ENCODE measurements at regions not wholly inside any gene's neighbourhood (a gene's known extent, or its start where the extent isn't known, plus 50 kb on each side); places are given as distances from the start of the nearest gene placed in this dataset.

DNA sequence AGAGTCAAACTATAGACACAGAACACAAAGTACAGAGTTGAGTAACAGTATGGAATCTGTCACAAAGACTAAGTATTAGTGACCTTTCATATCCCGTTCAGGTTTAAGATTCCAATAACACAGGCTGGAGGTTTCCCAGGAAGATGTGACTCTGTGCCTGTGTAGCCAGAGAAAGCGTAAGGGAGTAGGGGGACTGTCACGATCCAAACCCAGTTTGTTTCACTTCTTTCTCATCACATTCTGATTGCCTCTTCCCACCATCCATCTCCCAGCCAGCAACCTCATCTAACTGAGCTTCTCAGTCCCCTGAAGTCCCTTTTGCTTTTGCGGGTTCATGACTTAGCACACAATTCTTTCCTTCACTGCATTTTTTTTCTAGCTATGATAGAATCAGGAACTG lies 76.4 kb upstream of the NPVF start:
- Histone ChIP-seq H3K36me3 (ENCODE audit: low read depth) (no peaks in the 10 kb centered on the region), H3K4me3 (no peak overlapping the region), H3K79me2 (ENCODE audit: low read depth) (no peaks in the 10 kb centered on the region), H3K9me2 (ENCODE audit: insufficient read depth) (no peaks in the 10 kb centered on the region), H2AFZ (peak overlapping the region; percentile 11; the same call in 1 of the 2 replicates), H3K9me3 (ENCODE audit: insufficient read depth, low read depth) (no peaks in the 10 kb centered on the region), H3F3A (ENCODE audit: insufficient read depth, low read depth) (no peaks in the 10 kb centered on the region), H3K4me1 (replicated peaks; ENCODE audit: insufficient read depth) (no peaks in the 10 kb centered on the region), H3K27me3 (ENCODE audit: insufficient read depth, low read depth) (peaks cover 92% of the 10 kb centered on the region), H4K20me1 (ENCODE audit: insufficient read depth) (no peaks in the 10 kb centered on the region), H3K4me2 (no peak overlapping the region), H3K27ac (no peak overlapping the region)
- BruUV-seq (replicated peaks), result no TSS peak
- CTCF ChIA-PET, result no interaction called here
- no peak for DNase-seq
- intact Hi-C loops (cut with micrococcal nuclease; ENCODE audit: unreplicated experiment), result no loop called here
- POLR2A ChIA-PET (ENCODE audit: unreplicated experiment), result no interaction called here
- TF ChIP-seq, protein P1, sequence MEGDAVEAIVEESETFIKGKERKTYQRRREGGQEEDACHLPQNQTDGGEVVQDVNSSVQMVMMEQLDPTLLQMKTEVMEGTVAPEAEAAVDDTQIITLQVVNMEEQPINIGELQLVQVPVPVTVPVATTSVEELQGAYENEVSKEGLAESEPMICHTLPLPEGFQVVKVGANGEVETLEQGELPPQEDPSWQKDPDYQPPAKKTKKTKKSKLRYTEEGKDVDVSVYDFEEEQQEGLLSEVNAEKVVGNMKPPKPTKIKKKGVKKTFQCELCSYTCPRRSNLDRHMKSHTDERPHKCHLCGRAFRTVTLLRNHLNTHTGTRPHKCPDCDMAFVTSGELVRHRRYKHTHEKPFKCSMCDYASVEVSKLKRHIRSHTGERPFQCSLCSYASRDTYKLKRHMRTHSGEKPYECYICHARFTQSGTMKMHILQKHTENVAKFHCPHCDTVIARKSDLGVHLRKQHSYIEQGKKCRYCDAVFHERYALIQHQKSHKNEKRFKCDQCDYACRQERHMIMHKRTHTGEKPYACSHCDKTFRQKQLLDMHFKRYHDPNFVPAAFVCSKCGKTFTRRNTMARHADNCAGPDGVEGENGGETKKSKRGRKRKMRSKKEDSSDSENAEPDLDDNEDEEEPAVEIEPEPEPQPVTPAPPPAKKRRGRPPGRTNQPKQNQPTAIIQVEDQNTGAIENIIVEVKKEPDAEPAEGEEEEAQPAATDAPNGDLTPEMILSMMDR (conservative IDR thresholded peaks at IDR 0.05), result no peak

DNA sequence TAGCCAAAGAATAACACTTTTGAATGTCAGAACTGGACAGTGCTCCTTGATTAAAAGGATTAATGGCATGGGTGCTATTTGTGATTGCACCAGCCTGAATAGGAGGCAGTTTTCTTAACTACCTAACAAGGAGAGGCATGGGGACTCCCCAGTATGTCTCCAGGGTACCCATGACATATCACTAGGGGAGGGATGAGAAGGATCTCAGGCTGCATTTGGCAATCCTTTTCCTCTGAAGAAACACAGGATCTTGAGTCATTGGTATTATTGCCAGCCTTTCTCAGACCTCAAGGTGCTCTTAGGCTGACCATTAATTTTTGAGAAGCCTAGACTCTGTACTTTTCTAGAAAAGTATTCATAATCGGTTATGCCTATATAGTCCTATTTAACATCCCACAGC lies 77.5 kb upstream of the NPVF start:
- H3K27ac ChIP-seq, result no peak overlapping the region
- ChIA-PET CTCF (no interaction called here), POLR2A (ENCODE audit: unreplicated experiment) (no interaction called here)
- BruUV-seq (replicated peaks), result no TSS peak
- no peaks in the 10 kb centered on the region for H4K20me1 ChIP-seq (ENCODE audit: insufficient read depth)
- no peak overlapping the region for H3K4me3 ChIP-seq
- H3F3A ChIP-seq (ENCODE audit: insufficient read depth, low read depth), result no peaks in the 10 kb centered on the region
- TF ChIP-seq, protein P1 (conservative IDR thresholded peaks at IDR 0.05), result no peak
- TF ChIP-seq EZH2 (IDR thresholded peaks at IDR 0.05; ENCODE audit: low read depth), result no peak
- no peaks in the 10 kb centered on the region for H3K4me1 ChIP-seq (replicated peaks; ENCODE audit: insufficient read depth)
- no peaks in the 10 kb centered on the region for H3K9me2 ChIP-seq (ENCODE audit: insufficient read depth)
- no peak for DNase-seq
- intact Hi-C loops (cut with micrococcal nuclease; ENCODE audit: unreplicated experiment), result no loop called here
- H3K79me2 ChIP-seq (ENCODE audit: low read depth), result no peaks in the 10 kb centered on the region
- H3K27me3 ChIP-seq (ENCODE audit: insufficient read depth, low read depth), result peaks cover 91% of the 10 kb centered on the region
- H3K9me3 ChIP-seq (ENCODE audit: insufficient read depth, low read depth), result no peaks in the 10 kb centered on the region
- no peak overlapping the region for H2AFZ ChIP-seq
- H3K36me3 ChIP-seq (ENCODE audit: low read depth), result no peaks in the 10 kb centered on the region
- no peak overlapping the region for H3K4me2 ChIP-seq

DNA sequence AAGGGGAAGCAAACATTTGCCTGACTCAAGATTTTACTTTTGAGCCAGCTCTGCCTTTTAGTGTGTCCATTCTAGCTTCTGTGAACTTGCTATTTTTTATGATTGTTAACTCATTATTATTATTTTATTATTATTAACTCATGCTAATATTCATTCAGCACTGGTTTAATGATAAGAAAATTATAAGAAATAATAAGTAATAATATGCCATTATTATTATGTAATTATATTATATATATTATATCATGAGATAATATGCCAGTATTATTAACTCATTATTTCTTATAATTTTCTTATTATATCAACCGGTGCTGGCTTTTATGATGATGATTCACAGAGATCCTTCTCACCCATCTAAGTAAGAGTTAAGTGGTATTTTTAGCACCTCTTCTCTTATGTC lies 79.3 kb upstream of the NPVF start:
- intact Hi-C loops (cut with micrococcal nuclease; ENCODE audit: unreplicated experiment), result no loop called here
- Histone ChIP-seq H3K4me3 (no peak overlapping the region), H3K4me1 (replicated peaks; ENCODE audit: insufficient read depth) (no peaks in the 10 kb centered on the region), H3K27me3 (ENCODE audit: insufficient read depth, low read depth) (peaks cover 91% of the 10 kb centered on the region), H3K36me3 (ENCODE audit: low read depth) (no peaks in the 10 kb centered on the region), H2AFZ (no peak overlapping the region), H3K79me2 (ENCODE audit: low read depth) (no peaks in the 10 kb centered on the region), H3K9me3 (ENCODE audit: insufficient read depth, low read depth) (no peaks in the 10 kb centered on the region), H3K27ac (no peak overlapping the region), H3F3A (ENCODE audit: insufficient read depth, low read depth) (no peaks in the 10 kb centered on the region), H3K9me2 (ENCODE audit: insufficient read depth) (no peaks in the 10 kb centered on the region), H4K20me1 (ENCODE audit: insufficient read depth) (no peaks in the 10 kb centered on the region; the same call in 1 of the 2 replicates), H3K4me2 (no peak overlapping the region)
- ChIA-PET POLR2A (ENCODE audit: unreplicated experiment) (no interaction called here), CTCF (no interaction called here)
- DNase-seq, result no peak
- BruUV-seq (replicated peaks), result no TSS peak
- TF ChIP-seq, protein P1 (conservative IDR thresholded peaks at IDR 0.05), result no peak
- TF ChIP-seq EZH2 (IDR thresholded peaks at IDR 0.05; ENCODE audit: low read depth), result no peak
